GM18858 (cell line): ENCODE measurements at regions not wholly inside any gene's neighbourhood (a gene's known extent, or its start where the extent isn't known, plus 50 kb on each side); places are given as distances from the start of the nearest gene placed in this dataset.
"Not testable (repeated sequence)": the region's sequence is repeated elsewhere in the genome, so short reads cannot be mapped to it uniquely, and the experiment has no call there.

Experiments used
- ATAC-seq: cut with Tn5 transposase; IDR thresholded peaks from one replicate; pipeline ENCODE4 v1.9.1; 2021; ENCODE audit not compliant: unreplicated experiment

DNA sequence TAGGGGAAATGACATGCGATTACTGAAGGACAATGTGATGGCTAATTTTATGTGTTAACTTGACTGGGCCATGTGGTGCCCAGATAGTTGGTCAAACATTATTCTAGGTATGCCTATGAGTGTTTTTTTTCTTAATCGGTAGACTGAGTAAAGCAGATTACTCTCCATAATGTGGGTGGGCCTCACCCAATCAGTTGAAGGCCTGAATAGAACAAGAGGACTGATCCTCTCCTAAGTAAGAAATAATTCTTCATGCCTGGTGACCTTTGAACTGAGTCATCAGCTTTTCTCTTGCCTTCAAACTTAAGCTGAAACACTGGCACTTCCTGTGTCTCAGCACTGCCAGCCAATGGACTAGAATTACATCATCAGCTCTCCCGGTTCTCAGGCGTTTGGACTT is 164.0 kb upstream of the FGF13 start:
- ATAC-seq: no peak

DNA sequence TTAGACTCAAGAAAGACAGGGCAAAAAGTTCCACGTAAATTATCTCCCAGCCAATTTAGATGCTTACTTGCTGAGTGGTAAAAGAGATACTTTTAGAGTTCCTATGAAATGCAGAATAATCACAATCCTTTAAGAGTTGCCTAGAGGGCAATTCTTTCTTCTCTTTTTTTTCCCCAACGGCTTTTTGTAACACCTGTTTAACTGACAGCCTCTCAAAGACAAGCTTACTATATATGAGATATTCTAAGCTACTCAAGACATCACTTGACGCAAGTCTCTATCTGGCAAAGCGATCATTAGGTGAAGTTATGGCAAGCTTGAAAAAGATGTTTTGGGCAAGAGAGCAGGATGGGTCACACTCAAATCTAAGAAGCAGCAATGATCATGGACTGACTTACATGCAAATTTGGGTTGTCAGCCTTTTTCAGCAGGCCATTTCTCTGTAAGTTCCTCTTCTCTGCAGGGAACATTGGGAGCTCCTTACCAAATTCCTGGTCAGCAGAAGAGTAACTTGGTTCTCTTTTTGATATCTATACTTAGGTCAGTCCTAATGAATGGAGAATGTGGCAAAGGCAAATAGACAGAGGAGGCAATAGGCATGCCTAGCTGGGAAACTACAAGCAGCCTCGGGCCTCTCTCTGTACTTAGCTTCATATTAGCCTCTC is 162.9 kb upstream of the FGF13 start:
- no peak for ATAC-seq

DNA sequence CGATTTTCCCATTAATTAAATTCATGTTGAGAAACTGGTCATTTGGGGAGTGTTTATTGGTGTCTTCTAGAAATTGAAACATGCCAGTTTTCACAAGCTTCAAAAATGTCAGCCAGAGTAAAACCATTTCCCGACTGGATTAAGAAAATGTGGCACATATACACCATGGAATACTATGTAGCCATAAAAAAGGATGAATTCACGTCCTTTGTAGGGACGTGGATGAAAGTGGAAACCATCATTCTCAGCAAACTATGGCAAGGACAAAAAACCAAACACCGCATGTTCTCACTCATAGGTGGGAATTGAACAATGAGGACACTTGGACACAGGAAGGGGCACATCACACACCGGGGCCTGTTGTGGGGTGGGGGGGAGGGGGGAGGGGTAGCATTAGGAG is 162.1 kb upstream of the FGF13 start:
- not testable (repeated sequence) for ATAC-seq

DNA sequence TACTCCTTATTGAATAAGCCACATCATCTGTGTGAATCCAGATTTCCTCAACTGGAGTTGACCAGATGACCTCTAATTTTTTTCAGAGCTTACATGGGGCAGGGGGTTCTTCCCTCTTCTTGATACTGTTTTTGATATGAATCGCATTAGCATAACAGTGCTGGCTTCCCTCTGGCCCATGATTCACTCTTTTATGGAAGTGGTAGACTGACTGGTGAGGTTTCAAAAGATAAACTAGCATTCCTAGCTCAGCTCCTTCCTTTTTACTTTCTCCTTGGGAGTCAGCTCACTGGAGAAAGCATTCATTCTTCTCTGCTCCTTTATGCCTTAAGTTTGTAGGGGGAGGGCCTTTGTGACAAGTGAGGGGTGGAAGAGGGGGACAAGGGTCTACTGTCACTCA is 161.0 kb upstream of the FGF13 start:
- ATAC-seq: no peak

DNA sequence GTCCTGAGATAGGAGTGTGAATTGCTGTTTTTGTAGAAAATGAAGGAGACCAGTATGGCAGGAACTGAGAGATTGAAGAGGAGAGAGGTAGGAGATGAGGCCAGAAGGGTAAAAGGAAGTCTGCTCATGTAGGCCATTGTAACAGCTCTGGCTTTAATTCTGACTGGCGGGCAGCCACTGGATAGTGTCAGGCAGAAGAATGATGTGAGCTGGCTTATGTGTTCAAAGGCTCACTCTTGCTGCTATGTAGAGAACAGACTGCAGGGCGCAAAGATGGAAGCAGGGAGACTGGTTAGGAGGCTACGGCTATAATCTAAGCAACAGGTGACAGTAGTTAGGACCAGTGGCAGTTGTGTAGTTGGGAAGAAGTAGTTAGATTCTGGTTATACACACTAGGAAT is 160.2 kb upstream of the FGF13 start:
- no peak for ATAC-seq

DNA sequence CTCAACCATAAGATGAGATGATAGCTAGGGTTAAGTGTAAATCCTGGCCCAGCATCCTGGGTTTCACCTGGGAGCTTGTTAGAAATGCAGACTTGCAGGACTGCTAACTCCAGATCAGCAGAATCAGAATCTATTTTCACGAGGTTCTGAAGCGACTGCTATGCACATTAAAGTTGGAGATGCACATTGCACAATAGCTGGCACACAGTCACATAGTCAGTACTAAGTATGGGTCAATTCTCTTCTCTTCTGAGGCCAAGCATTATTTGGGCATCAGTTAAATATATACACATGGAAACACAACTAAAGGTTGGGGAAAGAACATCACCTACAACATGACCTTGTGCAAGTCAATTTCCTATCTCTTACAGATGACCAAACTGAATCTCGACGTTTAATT is 155.1 kb upstream of the FGF13 start:
- ATAC-seq: no peak

DNA sequence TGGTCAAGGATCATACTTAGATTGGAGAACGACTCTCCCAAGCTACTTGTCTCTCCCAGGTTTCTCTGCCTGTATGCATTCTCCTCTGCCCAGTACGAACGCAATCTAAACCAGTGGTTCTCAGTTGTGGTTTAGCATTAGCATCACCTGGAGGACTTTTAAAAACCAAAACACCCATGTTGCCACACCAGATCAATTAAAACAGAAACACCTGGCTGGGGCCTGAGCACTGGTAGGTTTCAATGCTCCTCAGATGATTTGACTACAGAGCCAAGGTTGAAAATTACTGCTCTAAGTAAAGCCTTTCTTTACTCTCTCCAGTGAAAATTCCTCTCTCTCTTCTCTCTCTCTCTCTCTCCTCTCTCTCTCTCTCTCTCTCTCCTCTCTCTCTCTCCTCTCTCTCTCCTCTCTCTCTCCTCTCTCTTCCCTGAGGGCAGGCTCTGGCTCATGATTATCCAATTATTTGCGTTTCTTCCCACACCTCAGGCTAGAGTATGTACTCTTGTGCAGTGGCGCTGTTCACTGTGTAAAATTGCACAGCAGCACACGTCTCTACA is 153.7 kb upstream of the FGF13 start:
- ATAC-seq: no peak

DNA sequence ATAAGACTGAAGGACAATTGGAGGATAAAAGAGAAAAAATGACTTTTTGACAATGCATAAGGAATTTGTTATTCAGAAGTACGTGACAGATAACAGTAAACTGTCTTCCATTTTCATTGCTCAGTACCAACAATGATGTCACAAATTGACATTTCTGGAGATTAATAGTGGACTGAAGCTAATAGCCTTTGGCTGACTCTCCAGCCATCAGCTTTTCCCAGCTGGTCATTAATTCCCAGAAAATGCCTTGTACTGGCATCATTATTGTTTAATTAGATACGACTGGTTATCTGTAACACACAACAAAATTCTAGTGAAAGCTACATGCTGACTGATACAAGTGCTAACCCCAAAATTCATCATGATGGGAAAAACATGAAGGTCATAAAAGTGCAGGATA is 147.9 kb upstream of the FGF13 start:
- no peak for ATAC-seq

DNA sequence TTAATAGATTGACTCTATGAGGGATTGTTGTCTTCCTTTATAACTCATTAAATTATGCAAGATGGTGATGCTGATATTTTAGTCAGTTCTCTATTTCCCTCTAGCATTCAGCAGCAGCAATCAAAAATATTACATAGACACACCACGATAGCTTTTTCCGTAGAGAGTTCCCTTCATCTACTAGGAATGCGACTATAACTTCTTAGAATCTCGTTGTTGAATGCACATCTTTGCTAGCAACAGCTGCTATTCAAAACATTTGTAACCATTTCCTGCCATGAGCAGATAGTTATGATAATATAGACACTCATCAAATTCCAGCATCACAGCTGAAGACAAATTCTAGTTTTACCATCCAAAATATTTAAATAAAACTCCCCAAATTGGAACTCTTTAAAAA is 147.4 kb upstream of the FGF13 start:
- no peak for ATAC-seq

DNA sequence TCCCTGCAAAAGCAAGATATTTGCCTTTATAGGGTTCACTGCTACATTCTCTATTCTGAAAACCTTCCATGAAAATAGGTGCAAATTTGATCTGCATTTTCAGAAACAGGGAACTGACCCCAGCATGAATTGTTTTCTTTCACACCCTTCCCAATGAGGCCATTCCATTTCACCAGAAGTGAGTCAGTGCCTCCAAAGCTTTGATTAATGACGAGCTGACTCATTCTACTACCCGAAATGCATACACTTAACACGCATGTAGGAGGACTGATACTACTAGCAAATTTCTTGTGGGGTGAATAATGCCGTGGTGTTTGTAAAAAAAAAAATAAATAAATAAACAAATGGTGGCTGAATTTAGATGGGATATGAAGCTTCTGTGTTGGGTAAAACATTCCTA is 146.9 kb upstream of the FGF13 start:
- ATAC-seq: no peak

DNA sequence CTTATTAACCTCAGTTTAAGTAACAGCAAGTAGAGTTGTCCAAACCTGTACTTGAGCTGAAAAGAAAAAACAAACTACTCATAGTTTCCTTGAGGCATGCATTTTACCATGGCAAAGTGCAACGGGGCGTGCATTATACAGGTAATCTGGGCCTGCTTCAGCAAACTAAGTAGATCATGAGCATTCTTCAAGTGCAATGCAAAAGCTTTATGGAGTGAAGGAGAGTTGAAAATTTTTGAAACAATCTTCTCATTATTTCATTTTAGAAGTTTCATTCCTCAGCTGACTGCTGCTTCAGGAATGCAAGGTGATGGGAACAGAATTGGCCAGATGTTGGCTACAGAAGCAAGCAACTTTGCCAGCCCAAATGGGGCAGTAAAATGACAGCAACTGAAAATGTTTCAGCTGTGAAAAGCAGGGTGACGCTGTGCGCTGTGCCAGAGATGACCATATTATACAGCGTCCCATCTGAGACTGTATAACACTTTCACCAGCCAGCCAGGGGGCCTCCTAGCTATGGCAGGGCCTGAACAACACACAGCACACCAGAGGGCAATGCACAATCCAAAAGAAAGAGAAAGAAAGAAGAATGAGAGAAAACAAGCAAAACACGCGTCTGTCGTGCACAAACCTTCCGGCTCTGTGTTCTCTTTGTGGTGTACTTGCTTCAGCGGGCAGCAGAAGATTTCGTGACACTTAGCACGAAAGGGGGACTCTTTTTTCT is 145.5 kb upstream of the FGF13 start:
- no peak for ATAC-seq

DNA sequence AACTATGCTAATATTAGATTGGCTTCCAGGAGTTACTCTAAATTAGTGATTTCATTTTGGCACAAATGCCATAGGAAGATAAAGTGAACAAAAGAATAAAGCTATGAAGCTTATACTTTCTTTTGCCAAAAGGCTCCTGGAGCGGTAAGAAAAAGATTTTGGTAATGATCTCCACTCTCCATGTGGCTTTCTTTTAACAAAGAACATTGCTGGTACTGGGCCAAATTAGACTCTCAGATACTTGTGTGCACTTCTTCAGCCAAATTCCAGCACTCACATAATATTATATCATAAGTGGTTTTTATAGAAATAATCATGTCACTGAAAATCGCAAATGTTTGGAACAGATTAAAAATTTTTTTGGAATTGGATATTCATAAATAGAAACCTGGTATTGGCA is 142.4 kb upstream of the FGF13 start:
- no peak for ATAC-seq

DNA sequence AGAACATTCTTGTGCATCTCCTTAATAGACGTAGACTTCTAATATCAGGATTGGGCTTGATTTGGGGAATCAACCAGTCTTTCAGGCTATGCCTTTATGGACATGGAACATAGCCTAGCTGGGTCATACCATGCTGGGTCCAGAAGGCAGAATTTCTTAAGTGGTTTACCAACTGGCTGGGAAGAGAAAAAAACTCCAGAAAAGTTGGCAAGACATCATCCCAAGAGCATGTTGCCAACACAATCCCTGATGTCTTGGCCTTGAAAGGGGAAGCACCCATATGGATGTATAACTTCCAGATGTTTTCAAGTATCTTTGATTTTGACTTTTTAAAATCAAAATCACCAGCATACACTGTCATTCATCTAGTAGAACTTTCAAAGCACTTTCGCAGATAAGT is 138.0 kb upstream of the FGF13 start:
- no peak for ATAC-seq

DNA sequence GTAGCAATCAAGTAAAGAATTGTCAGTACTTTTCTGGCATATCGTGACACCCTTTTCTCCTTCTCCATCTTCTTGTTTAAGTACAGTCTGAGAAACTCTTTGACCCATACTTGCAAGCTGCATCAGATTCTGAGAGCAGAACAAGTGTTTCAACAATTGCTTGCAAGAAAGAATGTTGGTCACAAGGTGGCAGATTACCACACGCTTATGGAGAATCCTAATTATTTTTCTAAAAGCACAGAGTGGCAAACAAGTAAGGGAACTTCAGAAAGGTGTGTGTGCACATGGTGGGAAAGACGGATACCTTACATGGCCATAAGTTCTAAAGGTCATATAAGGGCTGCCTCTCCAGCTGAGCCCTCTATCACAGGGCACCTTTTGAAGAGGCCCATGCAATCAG is 136.4 kb upstream of the FGF13 start:
- ATAC-seq: no peak

DNA sequence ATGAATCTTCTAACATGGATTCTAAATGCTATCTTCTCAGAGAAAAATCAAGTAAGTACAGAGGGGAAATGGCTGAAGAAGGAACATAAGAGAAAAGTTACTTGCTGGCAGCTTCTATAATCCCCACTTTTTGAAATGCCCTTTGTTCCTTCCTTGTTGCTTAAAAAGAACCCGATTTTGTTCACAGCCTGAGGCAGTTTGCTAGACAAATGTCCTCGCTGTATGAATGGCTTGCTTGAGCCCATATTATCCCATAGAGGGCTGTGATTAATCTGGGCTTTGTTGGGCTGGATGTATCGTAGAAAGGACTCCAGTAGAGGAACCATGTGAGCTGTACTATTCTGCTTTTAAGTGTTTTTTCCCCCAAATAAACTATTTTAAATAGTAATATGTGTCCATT is 134.3 kb upstream of the FGF13 start:
- no peak for ATAC-seq

DNA sequence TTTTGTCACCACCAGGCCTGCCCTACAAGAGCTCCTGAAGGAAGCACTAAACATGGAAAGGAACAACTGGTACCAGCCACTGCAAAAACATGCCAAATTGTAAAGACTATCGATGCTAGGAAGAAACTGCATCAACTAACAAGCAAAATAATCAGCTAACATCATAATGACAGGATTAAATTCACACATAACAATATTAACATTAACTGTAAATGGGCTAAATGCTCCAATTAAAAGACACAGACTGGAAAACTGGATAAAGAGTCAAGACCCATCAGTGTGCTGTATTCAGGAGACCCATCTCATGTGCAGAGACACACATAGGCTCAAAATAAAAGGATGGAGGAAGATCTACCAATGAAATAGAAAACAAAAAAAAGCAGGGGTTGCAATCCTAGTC is 95.9 kb upstream of the FGF13 start:
- ATAC-seq: not testable (repeated sequence)

DNA sequence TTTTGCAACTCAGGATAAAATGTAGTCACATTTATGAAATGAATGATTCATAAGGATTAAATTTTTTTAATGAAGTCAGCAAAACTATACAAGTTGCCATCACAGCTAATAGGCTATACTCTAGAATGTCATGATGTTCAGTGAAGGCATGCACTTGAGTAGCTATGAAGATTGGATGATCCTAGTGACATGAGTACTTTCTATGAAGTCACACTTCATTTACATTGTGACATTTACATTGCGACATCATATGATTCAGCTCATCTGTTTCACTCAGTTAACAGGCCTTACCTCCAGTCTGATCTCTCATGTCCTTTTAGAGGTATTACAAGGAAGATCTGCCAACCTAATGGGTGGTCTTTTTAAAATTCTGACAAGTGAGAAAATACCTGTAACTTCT is 82.7 kb upstream of the FGF13 start:
- no peak for ATAC-seq

DNA sequence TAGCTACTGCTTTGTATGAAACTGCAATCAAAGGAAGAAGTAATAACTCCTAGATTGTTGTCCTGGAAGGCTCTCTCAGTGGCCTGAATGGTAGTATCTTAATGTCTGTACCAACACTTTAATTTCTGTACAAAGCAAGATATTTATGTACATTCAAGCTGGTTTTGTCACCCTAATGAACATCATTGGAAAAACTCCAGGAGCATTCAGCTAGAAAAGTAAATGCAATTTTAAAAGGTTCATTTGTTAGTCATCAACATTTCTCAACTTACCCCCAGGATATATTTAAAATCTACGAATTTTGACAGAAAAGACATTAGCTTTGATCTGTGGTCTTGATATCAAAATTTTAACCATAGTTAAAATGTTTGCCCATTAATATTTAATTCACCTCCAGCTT is 80.0 kb upstream of the FGF13 start:
- ATAC-seq: no peak

DNA sequence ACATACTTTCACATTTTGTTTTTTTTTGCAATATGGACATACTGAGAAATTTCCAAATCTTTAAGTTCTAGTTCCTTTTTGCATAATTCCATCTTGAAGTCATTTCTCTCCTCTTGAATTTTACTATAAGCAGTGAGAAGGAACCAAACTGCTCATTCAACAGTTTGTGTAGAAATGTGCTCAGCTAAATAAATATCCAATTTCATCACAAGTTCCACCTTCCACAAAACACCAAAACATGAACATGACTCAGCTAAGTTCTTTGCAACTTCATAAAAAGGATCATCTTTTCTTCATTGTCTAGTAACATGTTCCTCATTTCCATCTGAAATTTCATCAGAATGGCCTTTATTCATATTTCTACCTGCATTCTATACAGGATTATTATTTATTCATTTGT is 77.3 kb upstream of the FGF13 start:
- no peak for ATAC-seq

DNA sequence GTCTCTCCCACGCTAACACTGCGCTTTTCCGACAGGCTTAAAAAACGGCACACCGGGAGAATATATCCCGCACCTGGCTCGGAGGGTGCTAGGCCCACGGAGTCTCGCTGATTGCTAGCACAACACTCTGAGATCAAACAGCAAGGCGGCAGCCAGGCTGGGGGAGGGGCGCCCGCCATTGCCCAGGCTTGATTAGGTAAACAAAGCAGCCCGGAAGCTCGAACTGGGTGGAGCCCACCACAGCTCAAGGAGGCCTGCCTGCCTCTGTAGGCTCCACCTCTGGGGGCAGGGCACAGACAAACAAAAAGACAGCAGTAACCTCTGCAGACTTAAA is 67.0 kb upstream of the FGF13 start:
- ATAC-seq: not testable (repeated sequence)

DNA sequence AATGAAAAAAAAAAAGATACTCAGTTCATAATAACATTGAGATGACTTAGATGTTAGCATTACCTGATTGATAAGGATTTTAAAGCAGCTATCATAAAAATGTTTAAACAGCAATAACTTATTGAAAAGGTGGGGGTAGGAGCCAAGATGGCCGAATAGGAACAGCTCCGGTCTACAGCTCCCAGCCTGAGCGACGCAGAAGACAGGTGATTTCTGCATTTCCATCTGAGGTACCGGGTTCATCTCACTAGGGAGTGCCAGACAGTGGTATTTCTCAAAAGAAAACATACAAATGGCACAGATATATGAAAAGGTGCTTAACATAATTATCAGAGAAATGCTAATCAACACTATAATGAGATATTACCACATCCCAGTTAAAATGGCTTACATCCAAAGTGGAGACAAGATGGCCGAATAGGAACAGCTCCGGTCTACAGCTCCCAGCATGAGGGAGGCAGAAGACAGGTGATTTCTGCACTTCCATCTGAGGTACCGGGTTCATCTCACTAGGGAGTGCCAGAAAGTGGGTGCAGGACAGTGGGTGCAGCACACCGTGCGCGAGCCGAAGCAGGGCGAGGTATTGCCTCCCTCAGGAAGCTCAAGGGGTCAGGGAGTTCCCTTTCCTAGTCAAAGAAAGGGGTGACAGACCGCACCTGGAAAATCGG is 66.5 kb upstream of the FGF13 start:
- ATAC-seq: not testable (repeated sequence)

DNA sequence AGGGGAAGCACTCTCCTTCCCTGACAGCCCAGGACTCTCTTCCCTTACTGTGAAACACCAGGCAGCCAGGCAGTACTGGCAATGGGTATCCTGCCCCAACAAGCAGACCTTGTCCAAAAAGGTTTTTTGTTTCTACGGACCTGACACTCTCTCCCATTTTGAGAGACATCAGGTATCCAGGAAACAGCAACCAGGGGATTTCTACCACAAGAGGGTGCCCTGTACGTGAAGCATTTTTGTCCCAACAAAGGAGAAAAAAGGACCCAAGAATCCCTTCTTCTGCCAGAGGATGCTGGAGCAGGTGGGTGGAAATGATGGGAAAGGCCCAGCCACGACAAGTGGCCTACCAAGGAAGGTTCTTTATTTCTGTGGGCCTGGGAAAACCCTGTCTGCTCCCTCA is 65.7 kb upstream of the FGF13 start:
- ATAC-seq: no peak
